Parathyroid adenoma (tissue), 2 donors: ENCODE measurements at regions not wholly inside any gene's neighbourhood (a gene's known extent, or its start where the extent isn't known, plus 50 kb on each side); places are given as distances from the start of the nearest gene placed in this dataset.

Experiments used
- H2AFZ ChIP-seq: fragments of 300-600 bp; sonication (generic); one replicate; pipeline ENCODE4 v1.7.0; 2017; ENCODE audit warnings: antibody characterized with exemption, mild to moderate bottlenecking
- H3K27ac ChIP-seq: fragments of 300-600 bp; sonication (generic); one replicate; pipeline ENCODE4 v1.7.0; 2017
- H3K27me3 ChIP-seq: fragments of 300-600 bp; sonication (generic); one replicate; pipeline ENCODE4 v1.7.0; 2017; ENCODE audit warnings: low read length; ENCODE audit not compliant: control insufficient read depth, insufficient read depth
- H3K36me3 ChIP-seq: fragments of 300-600 bp; sonication (generic); one replicate; pipeline ENCODE4 v1.7.0; 2017; ENCODE audit warnings: low read length; ENCODE audit not compliant: control insufficient read depth, insufficient read depth
- H3K4me1 ChIP-seq: fragments of 300-600 bp; sonication (generic); one replicate; pipeline ENCODE4 v1.7.0; 2017; ENCODE audit warnings: control low read depth
- H3K4me2 ChIP-seq: fragments of 300-600 bp; sonication (generic); one replicate; pipeline ENCODE4 v1.7.0; 2017; ENCODE audit warnings: low read length
- H3K4me3 ChIP-seq: fragments of 300-600 bp; sonication (generic); one replicate; pipeline ENCODE4 v1.7.0; 2017; ENCODE audit warnings: low read depth, low read length
- H3K79me2 ChIP-seq: fragments of 300-600 bp; sonication (generic); one replicate; pipeline ENCODE4 v1.7.0; 2017; ENCODE audit warnings: control low read depth
- H3K9ac ChIP-seq: fragments of 300-600 bp; sonication (generic); one replicate; pipeline ENCODE4 v1.7.0; 2017; ENCODE audit warnings: mild to moderate bottlenecking
- H3K9me3 ChIP-seq: fragments of 300-600 bp; sonication (generic); one replicate; pipeline ENCODE4 v1.7.0; 2017; ENCODE audit warnings: low read length; ENCODE audit not compliant: control insufficient read depth
- CTCF ChIP-seq: fragments of 300-600 bp; sonication (generic); IDR thresholded peaks from one replicate; pipeline ENCODE4 v1.7.0; 2017; ENCODE audit warnings: antibody characterized with exemption, mild to moderate bottlenecking
- donor health status: primary hyperparathyroidism.

- H3K27me3 ChIP-seq: no peaks in the 10 kb centered on the region
- H3K4me3 ChIP-seq: no peak overlapping the region
- peaks cover 14% of the 10 kb centered on the region for H3K4me1 ChIP-seq
- no peak overlapping the region for H3K27ac ChIP-seq
- TF ChIP-seq CTCF: no peak
- no peak overlapping the region for H2AFZ ChIP-seq
- no peaks in the 10 kb centered on the region for H3K36me3 ChIP-seq
- no peak overlapping the region for H3K4me2 ChIP-seq
- no peaks in the 10 kb centered on the region for H3K79me2 ChIP-seq
- no peak overlapping the region for H3K9ac ChIP-seq
- no peaks in the 10 kb centered on the region for H3K9me3 ChIP-seq
Measured at GRCh38 chr5:32508806-32509805, 64.6 kb upstream of the ZFR start.

GRCh38 chr5:32507738-32508434 lies 63.3 kb upstream of the ZFR start:
- Histone ChIP-seq H3K9me3 (no peaks in the 10 kb centered on the region), H3K9ac (no peak overlapping the region), H2AFZ (no peak overlapping the region), H3K4me3 (no peak overlapping the region), H3K27ac (no peak overlapping the region), H3K27me3 (no peaks in the 10 kb centered on the region), H3K4me1 (peaks cover 14% of the 10 kb centered on the region), H3K36me3 (no peaks in the 10 kb centered on the region), H3K79me2 (no peaks in the 10 kb centered on the region), H3K4me2 (no peak overlapping the region)
- TF ChIP-seq CTCF: no peak

- Histone ChIP-seq H3K4me3 (no peak overlapping the region), H3K4me1 (peaks cover 17% of the 10 kb centered on the region), H3K36me3 (no peaks in the 10 kb centered on the region), H2AFZ (no peak overlapping the region), H3K27ac (no peak overlapping the region), H3K9me3 (no peaks in the 10 kb centered on the region), H3K9ac (no peak overlapping the region), H3K4me2 (no peak overlapping the region), H3K27me3 (no peaks in the 10 kb centered on the region), H3K79me2 (no peaks in the 10 kb centered on the region)
- no peak for TF ChIP-seq CTCF
Measured at GRCh38 chr5:32506799-32507198, 62.3 kb upstream of the ZFR start.

- Histone ChIP-seq H3K9ac (no peak overlapping the region), H3K27ac (no peak overlapping the region), H3K27me3 (no peaks in the 10 kb centered on the region), H2AFZ (peak overlapping the region; percentile 13), H3K9me3 (no peaks in the 10 kb centered on the region), H3K79me2 (no peaks in the 10 kb centered on the region), H3K4me1 (peaks cover 23% of the 10 kb centered on the region), H3K4me3 (no peak overlapping the region), H3K36me3 (no peaks in the 10 kb centered on the region), H3K4me2 (no peak overlapping the region)
- no peak for TF ChIP-seq CTCF
Measured at GRCh38 chr5:32506201-32506661, 61.7 kb upstream of the ZFR start.
